HepG2 (cell line): ENCODE measurements at regions not wholly inside any gene's neighbourhood (a gene's known extent, or its start where the extent isn't known, plus 50 kb on each side); places are given as distances from the start of the nearest gene placed in this dataset.

Source experiments
- ATAC-seq: fragments of 200-7000 bp; cut with Tn5 transposase; 3 replicates; pipeline ENCODE4 v1.9.1; 2020; ENCODE audit warnings: mild to moderate bottlenecking, moderate library complexity
- BruUV-seq: library from RNA; stranded (reverse); fragments of 400-500 nt; replicated peaks from 2 replicates; lab custom pipeline; 2021; lab: Mats Ljungman, UMichigan
- CTCF ChIA-PET: fragments of 300-600 bp; formaldehyde crosslinking; extraction: SDS; loops from one replicate; lab custom pipeline; 2021; ENCODE audit warnings: low total read pairs, inconsistent platforms, low intra/inter-chr PET ratio; lab: Yijun Ruan, JAX
- POLR2A ChIA-PET: fragments of 350-600 bp; sonication (Branson Sonifier 250); formaldehyde crosslinking; loops from one replicate; lab custom pipeline; 2020; ENCODE audit warnings: antibody characterized with exemption, inconsistent platforms; lab: Yijun Ruan, JAX
- DNase-seq: peaks from one replicate; pipeline ENCODE4 v3.0.0-alpha.2; 2015; ENCODE audit warnings: low spot score
- FAIRE-seq: peaks from 3 replicates; lab custom pipeline; 2011; peaks lifted over from hg19 to GRCh38; lab: Jason Lieb, UNC
- H2AFZ ChIP-seq: one replicate; pipeline ENCODE4 v1.6.1; 2011; ENCODE audit warnings: low read length, inconsistent platforms
- H3K27ac ChIP-seq: fragments of 300-600 bp; 3 replicates; pipeline ENCODE4 v1.8.0; 2011; ENCODE audit warnings: mixed run types, mild to moderate bottlenecking, mixed read lengths, low read length, inconsistent platforms; ENCODE audit not compliant: insufficient read depth; ENCODE audit errors: extremely low read length
- H3K27me3 ChIP-seq, 2 experiments: fragments of 200-600 bp in 1 of 2; 2 replicates in 1 of 2; 3 replicates in 1 of 2; pipeline versions ENCODE4 v1.6.0 to v1.8.0; 2011; ENCODE audit warnings: low read length in 2 of 2, mild to moderate bottlenecking in 2 of 2, moderate library complexity in 2 of 2, inconsistent platforms in 1 of 2; ENCODE audit not compliant: insufficient read depth in 2 of 2, control insufficient read depth in 1 of 2
- H3K36me3 ChIP-seq, 2 experiments: fragments of 200-600 bp in 1 of 2; replicated peaks in 1 of 2; 2 replicates in 1 of 2; 3 replicates in 1 of 2; pipeline versions ENCODE4 v1.5.1 to v1.8.0; 2011; ENCODE audit warnings: low read length in 2 of 2, inconsistent platforms in 1 of 2; ENCODE audit not compliant: insufficient read depth in 2 of 2, control insufficient read depth in 1 of 2
- H3K4me1 ChIP-seq: 2 replicates; pipeline ENCODE4 v1.5.1; 2012; ENCODE audit warnings: low read length, inconsistent platforms; ENCODE audit not compliant: insufficient read depth
- H3K4me2 ChIP-seq: 2 replicates; pipeline ENCODE4 v1.6.0; 2011; ENCODE audit warnings: low read depth, low read length, inconsistent platforms
- H3K4me3 ChIP-seq, 3 experiments: fragments of 200-600 bp in 1 of 3; sonication (generic), shearing (Covaris generic) in 1 of 3; replicated peaks in 1 of 3; 2 replicates each; pipeline ENCODE4 v1.5.1; 2011 to 2016; ENCODE audit warnings: low read length in 3 of 3, inconsistent platforms in 2 of 3, low read depth in 2 of 3, mild to moderate bottlenecking in 2 of 3, control low read depth in 1 of 3, mixed read lengths in 1 of 3; ENCODE audit not compliant: insufficient read depth in 1 of 3
- H3K79me2 ChIP-seq: one replicate; pipeline ENCODE4 v1.6.1; 2011; ENCODE audit warnings: low read length, inconsistent platforms; ENCODE audit not compliant: insufficient read depth
- H3K9ac ChIP-seq: 2 replicates; pipeline ENCODE4 v1.6.0; 2011; ENCODE audit warnings: mild to moderate bottlenecking, low read depth, low read length, inconsistent platforms; ENCODE audit not compliant: insufficient read depth
- H3K9me3 ChIP-seq: 2 replicates; pipeline ENCODE4 v1.5.1; 2012; ENCODE audit warnings: mild to moderate bottlenecking, low read length
- H4K20me1 ChIP-seq: 2 replicates; pipeline ENCODE4 v1.6.0; 2011; ENCODE audit warnings: inconsistent platforms, mild to moderate bottlenecking, low read length, moderate library complexity; ENCODE audit not compliant: insufficient read depth
- BORCS8-MEF2B ChIP-seq: sonication (generic); formaldehyde crosslinking; IDR thresholded peaks from 2 replicates; pipeline ENCODE4 v1.8.0; 2022; ENCODE audit warnings: mild to moderate bottlenecking, missing genetic modification reagents
- CEBPG ChIP-seq: IDR thresholded peaks from 2 replicates; pipeline ENCODE4 v1.6.1; 2016
- IKZF5 ChIP-seq: IDR thresholded peaks from 2 replicates; pipeline ENCODE4 v1.6.1; 2018; ENCODE audit warnings: missing genetic modification reagents, mild to moderate bottlenecking, missing compliant biosample characterization
- JARID2 ChIP-seq: sonication (generic); formaldehyde crosslinking; IDR thresholded peaks from 2 replicates; pipeline ENCODE4 v1.8.1; 2023; ENCODE audit warnings: missing genetic modification reagents, inconsistent platforms; ENCODE audit not compliant: insufficient replicate concordance
- JUNB ChIP-seq: sonication (generic); formaldehyde crosslinking; IDR thresholded peaks from 2 replicates; pipeline ENCODE4 v1.8.0; 2022; ENCODE audit warnings: missing genetic modification reagents, mild to moderate bottlenecking, borderline replicate concordance
- MAFF ChIP-seq: IDR thresholded peaks from 2 replicates; pipeline ENCODE4 v1.6.1; 2011; ENCODE audit warnings: low read depth, low read length, improper control_type of control experiment
- MAFK ChIP-seq, 2 experiments: IDR thresholded peaks in 1 of 2; conservative IDR thresholded peaks in 1 of 2; 2 replicates each; pipeline ENCODE4 v1.6.1; 2011; ENCODE audit warnings: improper control_type of control experiment in 2 of 2, low read length in 2 of 2
- NFE2L2 ChIP-seq: fragments of 150-350 bp; IDR thresholded peaks from 2 replicates; pipeline ENCODE4 v1.6.1; 2014; ENCODE audit warnings: low read length
- PAWR ChIP-seq: sonication (generic); formaldehyde crosslinking; IDR thresholded peaks from 2 replicates; pipeline ENCODE4 v1.4.0; 2020; ENCODE audit warnings: missing genetic modification reagents, mild to moderate bottlenecking, borderline replicate concordance
- REPIN1 ChIP-seq: sonication (generic); formaldehyde crosslinking; IDR thresholded peaks from 2 replicates; pipeline ENCODE4 v1.8.0; 2022; ENCODE audit warnings: missing genetic modification reagents, low read depth, mild to moderate bottlenecking, borderline replicate concordance
- TCF12 ChIP-seq, 2 experiments: fragments of 450-650 bp in 1 of 2; sonication (generic) in 1 of 2; formaldehyde crosslinking in 1 of 2; IDR thresholded peaks; 2 replicates each; pipeline versions ENCODE4 v1.6.1 to v1.8.0; 2017 to 2022; ENCODE audit warnings: antibody characterized with exemption in 1 of 2, mild to moderate bottlenecking in 1 of 2, missing genetic modification reagents in 1 of 2, moderate library complexity in 1 of 2
- TRIM22 ChIP-seq: fragments of 450-650 bp; IDR thresholded peaks from 2 replicates; pipeline ENCODE4 v1.6.1; 2017
- ZFP62 ChIP-seq: sonication (generic); formaldehyde crosslinking; IDR thresholded peaks from 2 replicates; pipeline ENCODE4 v1.4.0; 2020; ENCODE audit warnings: missing genetic modification reagents
- ZNF709 ChIP-seq: sonication (generic); formaldehyde crosslinking; IDR thresholded peaks from 2 replicates; pipeline ENCODE4 v1.5.0; 2020; ENCODE audit warnings: mild to moderate bottlenecking, missing genetic modification reagents
- WGBS: methylation state at CpG from one replicate; pipeline ENCODE4 v1.1.6; 2017; ENCODE audit warnings: low lambda C conversion rate; 5-methylcytosine and 5-hydroxymethylcytosine counted together
- in situ Hi-C: cut with HindIII; loops from 2 replicates; pipeline ENCODE4 v1.10.0; 2017; ENCODE audit warnings: low pct_unique_long_range_greater_than_20kb; ENCODE audit not compliant: extremely low pct_ligation_motif_present
- intact Hi-C: fragments of 100-400 bp; cut with micrococcal nuclease; formaldehyde crosslinking; loops from one replicate; pipeline ENCODE4 v1.10.0; 2022; ENCODE audit not compliant: unreplicated experiment

- TF ChIP-seq MAFF: peak; percentile 63
- no peak for TF ChIP-seq ZFP62 (CRISPR knock-in tag)
- peak; percentile 67 to 78 for TF ChIP-seq MAFK (conservative IDR thresholded peaks at IDR 0.05 in 1 of 2, IDR thresholded peaks at IDR 0.05 in 1 of 2; ENCODE audit: low read length in 2 of 2)
- CTCF ChIA-PET: no interaction called here
- no TSS peak for BruUV-seq
Observed at GRCh38 chr2:84065857-84066256, 393.2 kb downstream of the SUCLG1 start.

GRCh38 chr2:84057917-84058560 lies 401.0 kb downstream of the SUCLG1 start:
- in situ Hi-C loops (no loop called here), intact Hi-C loops (no loop called here)
- no peak for ATAC-seq
- Histone ChIP-seq H2AFZ (no peak overlapping the region), H3K4me2 (no peak overlapping the region), H3K9me3 (no peaks in the 10 kb centered on the region), H3K4me1 (no peaks in the 10 kb centered on the region), H4K20me1 (no peaks in the 10 kb centered on the region), H3K36me3 (no peaks in the 10 kb centered on the region), H3K4me3 (no peak overlapping the region), H3K27me3 (no peaks in the 10 kb centered on the region), H3K79me2 (no peaks in the 10 kb centered on the region), H3K9ac (no peak overlapping the region), H3K27ac (no peak overlapping the region)
- POLR2A ChIA-PET: no interaction called here
- BruUV-seq: no TSS peak
- no peak for FAIRE-seq
- 67% methylated on average over 4 of the region's 4 CpGs for WGBS
- no peak for DNase-seq
- CTCF ChIA-PET: no interaction called here
- TF ChIP-seq CEBPG (no peak), IKZF5 (no peak), JUNB (CRISPR knock-in tag) (no peak), NFE2L2 (no peak), TCF12 (IDR thresholded peaks at IDR 0.05) (no peak), TCF12 (CRISPR knock-in tag; IDR thresholded peaks at IDR 0.05) (no peak), PAWR (no peak), TRIM22 (no peak), BORCS8-MEF2B (CRISPR knock-in tag) (no peak), ZNF709 (no peak), JARID2 (CRISPR knock-in tag) (no peak), REPIN1 (CRISPR knock-in tag) (no peak)

More at GRCh38 chr2:84065857-84066256, 393.2 kb downstream of the SUCLG1 start:
- no peak overlapping the region for H3K27ac ChIP-seq
- H3K4me3 ChIP-seq: no peak overlapping the region
- H3K27me3 ChIP-seq: no peaks in the 10 kb centered on the region
- intact Hi-C loops: no loop called here
- H3K9ac ChIP-seq: no peak overlapping the region
- FAIRE-seq (no peak), ATAC-seq (no peak), DNase-seq (no peak)
- no peaks in the 10 kb centered on the region for H4K20me1 ChIP-seq
- POLR2A ChIA-PET: no interaction called here
- H3K36me3 ChIP-seq: no peaks in the 10 kb centered on the region
- H3K4me1 ChIP-seq: no peaks in the 10 kb centered on the region
- H3K9me3 ChIP-seq: no peaks in the 10 kb centered on the region
- H2AFZ ChIP-seq: no peak overlapping the region
- no peaks in the 10 kb centered on the region for H3K79me2 ChIP-seq
- no peak overlapping the region for H3K4me2 ChIP-seq
- in situ Hi-C loops: no loop called here
